ENCODE measurements at regions not wholly inside any gene's neighbourhood (a gene's known extent, or its start where the extent isn't known, plus 50 kb on each side); places are given as distances from the start of the nearest gene placed in this dataset.
A peak's percentile ranks its signal among the peaks of the same experiment; 100 is the strongest.

DNA sequence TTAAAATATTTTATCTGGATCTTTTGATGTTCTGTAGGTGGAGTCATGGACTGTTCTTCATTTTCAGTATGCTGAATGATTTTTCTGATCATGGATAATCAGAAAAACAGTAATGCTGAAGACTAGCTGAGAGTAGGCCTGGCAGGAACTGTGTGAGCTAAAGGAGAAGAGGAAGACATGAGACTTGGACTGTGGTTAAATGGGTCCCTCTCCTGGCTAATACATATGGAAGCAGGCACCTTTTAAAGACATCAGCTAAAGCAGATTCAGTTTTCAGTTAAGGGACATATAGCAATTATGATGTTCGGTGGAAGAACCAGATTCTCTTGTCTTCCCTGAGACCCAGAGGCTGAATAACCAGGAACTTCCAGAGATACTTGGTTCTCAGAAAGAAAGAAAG is 169.4 kb downstream of the OLFM4 start:
- ATAC-seq (ENCODE audit: insufficient read depth, low FRiP score), result no peak
- WGBS, 2 donors, result 89 to 91% methylated on average over 1 of the region's 1 CpG

DNA sequence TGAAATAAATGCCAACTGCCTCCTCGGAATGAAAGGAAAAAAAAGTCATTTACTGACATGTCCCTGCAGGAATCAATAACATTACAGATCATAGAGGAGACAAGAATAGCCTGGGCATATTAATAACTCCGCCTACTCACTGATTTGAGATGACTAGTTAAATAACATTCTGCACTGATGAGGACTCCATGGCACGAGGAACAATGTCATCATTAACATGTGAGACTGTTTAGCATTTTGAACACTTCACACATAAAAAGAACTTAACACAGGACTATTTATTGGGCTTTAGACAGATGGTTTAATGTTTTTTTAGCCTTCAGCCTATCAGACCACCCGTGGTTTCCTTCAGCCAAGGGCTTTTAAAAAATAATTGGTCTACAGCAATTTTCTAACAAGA is 170.1 kb downstream of the OLFM4 start:
- 55 to 58% methylated on average over 4 of the region's 4 CpGs for WGBS, 2 donors
- Histone ChIP-seq H3K9me3 (ENCODE audit: control insufficient read depth in 4 of 4, insufficient read depth in 3 of 4, low read length in 3 of 4) (peaks cover 0 to 17% (median 0%) of the 10 kb centered on the region in 4 donors), H3K36me3 (ENCODE audit: control insufficient read depth in 4 of 4, insufficient read depth in 4 of 4, low read length in 4 of 4) (no peaks in the 10 kb centered on the region), H3K27ac (ENCODE audit: low read depth in 1 of 2, low read length in 1 of 2) (no peak overlapping the region), H3K27me3 (ENCODE audit: control insufficient read depth in 3 of 3, insufficient read depth in 3 of 3, low read length in 2 of 3) (peaks cover 13 to 33% (median 14%) of the 10 kb centered on the region in 3 donors), H3K4me1 (ENCODE audit: control insufficient read depth in 5 of 5, insufficient read depth in 5 of 5, low read length in 5 of 5) (peaks cover 0 to 19% (median 5%) of the 10 kb centered on the region in 5 donors), H3K4me3 (no peak overlapping the region), H3K9ac (ENCODE audit: insufficient read depth in 1 of 2, low read length in 2 of 2) (no peak overlapping the region)
- TF ChIP-seq, protein P1, sequence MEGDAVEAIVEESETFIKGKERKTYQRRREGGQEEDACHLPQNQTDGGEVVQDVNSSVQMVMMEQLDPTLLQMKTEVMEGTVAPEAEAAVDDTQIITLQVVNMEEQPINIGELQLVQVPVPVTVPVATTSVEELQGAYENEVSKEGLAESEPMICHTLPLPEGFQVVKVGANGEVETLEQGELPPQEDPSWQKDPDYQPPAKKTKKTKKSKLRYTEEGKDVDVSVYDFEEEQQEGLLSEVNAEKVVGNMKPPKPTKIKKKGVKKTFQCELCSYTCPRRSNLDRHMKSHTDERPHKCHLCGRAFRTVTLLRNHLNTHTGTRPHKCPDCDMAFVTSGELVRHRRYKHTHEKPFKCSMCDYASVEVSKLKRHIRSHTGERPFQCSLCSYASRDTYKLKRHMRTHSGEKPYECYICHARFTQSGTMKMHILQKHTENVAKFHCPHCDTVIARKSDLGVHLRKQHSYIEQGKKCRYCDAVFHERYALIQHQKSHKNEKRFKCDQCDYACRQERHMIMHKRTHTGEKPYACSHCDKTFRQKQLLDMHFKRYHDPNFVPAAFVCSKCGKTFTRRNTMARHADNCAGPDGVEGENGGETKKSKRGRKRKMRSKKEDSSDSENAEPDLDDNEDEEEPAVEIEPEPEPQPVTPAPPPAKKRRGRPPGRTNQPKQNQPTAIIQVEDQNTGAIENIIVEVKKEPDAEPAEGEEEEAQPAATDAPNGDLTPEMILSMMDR (IDR thresholded peaks at IDR 0.05; ENCODE audit: control extremely low read depth, extremely low read depth), result no peak
- DNase-seq, result no peak
- no peak for ATAC-seq (ENCODE audit: insufficient read depth, low FRiP score)

More for the DNA sequence above, 169.4 kb downstream of the OLFM4 start:
- H3K9me3 ChIP-seq (ENCODE audit: control insufficient read depth in 4 of 4, insufficient read depth in 3 of 4, low read length in 3 of 4), result peaks cover 0 to 17% (median 0%) of the 10 kb centered on the region in 4 donors
- peaks cover 0 to 19% (median 5%) of the 10 kb centered on the region in 5 donors for H3K4me1 ChIP-seq (ENCODE audit: control insufficient read depth in 5 of 5, insufficient read depth in 5 of 5, low read length in 5 of 5)
- H3K4me3 ChIP-seq, result no peak overlapping the region
- H3K27ac ChIP-seq (ENCODE audit: low read depth in 1 of 2, low read length in 1 of 2), result no peak overlapping the region
- no peak overlapping the region for H3K9ac ChIP-seq (ENCODE audit: insufficient read depth in 1 of 2, low read length in 2 of 2)
- TF ChIP-seq, protein P1 (IDR thresholded peaks at IDR 0.05; ENCODE audit: control extremely low read depth, extremely low read depth), result no peak
- peak in 1 of 3 donors; percentile 31 for DNase-seq
- no peaks in the 10 kb centered on the region for H3K36me3 ChIP-seq (ENCODE audit: control insufficient read depth in 4 of 4, insufficient read depth in 4 of 4, low read length in 4 of 4)
- H3K27me3 ChIP-seq (ENCODE audit: control insufficient read depth in 3 of 3, insufficient read depth in 3 of 3, low read length in 2 of 3), result peaks cover 11 to 33% (median 13%) of the 10 kb centered on the region in 3 donors

DNA sequence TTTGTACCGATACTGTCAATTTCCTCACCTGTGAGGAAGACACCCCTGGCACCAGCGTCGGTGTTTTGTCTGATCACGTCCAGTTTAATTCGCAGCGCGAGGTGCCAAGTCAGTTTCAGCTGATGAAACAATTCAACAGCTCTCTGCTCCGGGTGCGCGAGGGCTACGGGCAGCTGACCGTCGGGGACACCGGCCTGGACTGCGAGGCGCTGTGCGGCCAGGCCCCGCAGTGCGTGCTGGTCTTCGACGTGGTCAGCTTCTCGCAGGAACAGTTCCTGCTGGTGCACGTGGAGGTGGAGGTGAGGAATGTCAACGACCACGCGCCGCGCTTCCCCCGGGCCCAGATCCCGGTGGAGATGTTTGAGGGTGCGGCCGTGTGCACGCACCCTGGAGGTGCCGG is 171.5 kb downstream of the OLFM4 start:
- H3K27ac ChIP-seq (ENCODE audit: low read depth in 1 of 2, low read length in 1 of 2), result no peak overlapping the region
- no peak overlapping the region for H3K9ac ChIP-seq (ENCODE audit: insufficient read depth in 1 of 2, low read length in 2 of 2)
- peaks cover 0 to 19% (median 5%) of the 10 kb centered on the region in 5 donors for H3K4me1 ChIP-seq (ENCODE audit: control insufficient read depth in 5 of 5, insufficient read depth in 5 of 5, low read length in 5 of 5)
- WGBS, 2 donors, result 80 to 82% methylated on average over 34 of the region's 34 CpGs
- DNase-seq (no peak), ATAC-seq (ENCODE audit: insufficient read depth, low FRiP score) (no peak)
- H3K27me3 ChIP-seq (ENCODE audit: control insufficient read depth in 3 of 3, insufficient read depth in 3 of 3, low read length in 2 of 3), result peaks cover 13 to 39% (median 14%) of the 10 kb centered on the region in 3 donors
- TF ChIP-seq, protein P1 (IDR thresholded peaks at IDR 0.05; ENCODE audit: control extremely low read depth, extremely low read depth), result no peak
- peaks cover 0 to 17% (median 0%) of the 10 kb centered on the region in 4 donors for H3K9me3 ChIP-seq (ENCODE audit: control insufficient read depth in 4 of 4, insufficient read depth in 3 of 4, low read length in 3 of 4)
- H3K36me3 ChIP-seq (ENCODE audit: control insufficient read depth in 4 of 4, insufficient read depth in 4 of 4, low read length in 4 of 4), result no peaks in the 10 kb centered on the region
- no peak overlapping the region for H3K4me3 ChIP-seq
